ENCODE measurements at regions not wholly inside any gene's neighbourhood (a gene's known extent, or its start where the extent isn't known, plus 50 kb on each side); places are given as distances from the start of the nearest gene placed in this dataset.

- no peaks in the 10 kb centered on the region for H3K27me3 ChIP-seq
- H3K4me3 ChIP-seq, result no peak overlapping the region
- intact Hi-C loops (cut with DNase I), result no loop called here
- no peak for TF ChIP-seq CTCF (IDR thresholded peaks at IDR 0.05)
- FAIRE-seq (no peak), ATAC-seq (no peak), DNase-seq (no peak)
- no peaks in the 10 kb centered on the region for H3K36me3 ChIP-seq
- H3K27ac ChIP-seq, result no peak overlapping the region
- WGBS, 2 donors, result 53 to 58% methylated on average over 6 of the region's 6 CpGs
- no peaks in the 10 kb centered on the region for H3K4me1 ChIP-seq
- H3K9me3 ChIP-seq, result no peaks in the 10 kb centered on the region
Observed at GRCh38 chr5:153223376-153223775, 267.1 kb upstream of the GRIA1 start.

- intact Hi-C loops (cut with DNase I), result no loop called here
- Histone ChIP-seq H3K9me3 (no peaks in the 10 kb centered on the region), H3K4me3 (no peak overlapping the region)
Observed at GRCh38 chr5:153224651-153225050, 265.8 kb upstream of the GRIA1 start.

GRCh38 chr5:153233933-153234332 lies 256.5 kb upstream of the GRIA1 start:
- Histone ChIP-seq H3K4me3 (no peak overlapping the region), H3K36me3 (no peaks in the 10 kb centered on the region), H3K27me3 (peaks cover 0 to 5% (median 0%) of the 10 kb centered on the region in 4 donors), H3K27ac (no peak overlapping the region), H3K9me3 (no peaks in the 10 kb centered on the region), H3K4me1 (no peaks in the 10 kb centered on the region)
- no peak for ATAC-seq
- FAIRE-seq, result no peak
- 31 to 52% methylated on average over 2 of the region's 2 CpGs for whole genome bisulfite sequencing, 2 donors
- intact Hi-C loops (cut with DNase I), result no loop called here
- no peak for DNase-seq
- no peak for TF ChIP-seq CTCF (IDR thresholded peaks at IDR 0.05)

More at GRCh38 chr5:153224651-153225050, 265.8 kb upstream of the GRIA1 start:
- FAIRE-seq, result no peak
- ATAC-seq, result no peak
- DNase-seq, result no peak
- Histone ChIP-seq H3K27me3 (no peaks in the 10 kb centered on the region), H3K4me1 (no peaks in the 10 kb centered on the region), H3K27ac (no peak overlapping the region), H3K36me3 (no peaks in the 10 kb centered on the region)
- no peak for TF ChIP-seq CTCF (IDR thresholded peaks at IDR 0.05)

GRCh38 chr5:153236319-153236718 lies 254.2 kb upstream of the GRIA1 start:
- Histone ChIP-seq H3K36me3 (no peaks in the 10 kb centered on the region), H3K4me1 (no peaks in the 10 kb centered on the region)
- 38 to 64% methylated on average over 3 of the region's 3 CpGs for WGBS, 2 donors

More at GRCh38 chr5:153236319-153236718, 254.2 kb upstream of the GRIA1 start:
- ATAC-seq (no peak), FAIRE-seq (no peak), DNase-seq (no peak)
- H3K27me3 ChIP-seq, result peaks cover 0 to 5% (median 0%) of the 10 kb centered on the region in 4 donors
- intact Hi-C loops (cut with DNase I), result no loop called here
- no peak for TF ChIP-seq CTCF (IDR thresholded peaks at IDR 0.05)
- H3K9me3 ChIP-seq, result no peaks in the 10 kb centered on the region
- H3K4me3 ChIP-seq, result no peak overlapping the region
- H3K27ac ChIP-seq, result no peak overlapping the region

All from pancreas (tissue), 10 donors.